ENCODE measurements at regions not wholly inside any gene's neighbourhood (a gene's known extent, or its start where the extent isn't known, plus 50 kb on each side); places are given as distances from the start of the nearest gene placed in this dataset.

DNA sequence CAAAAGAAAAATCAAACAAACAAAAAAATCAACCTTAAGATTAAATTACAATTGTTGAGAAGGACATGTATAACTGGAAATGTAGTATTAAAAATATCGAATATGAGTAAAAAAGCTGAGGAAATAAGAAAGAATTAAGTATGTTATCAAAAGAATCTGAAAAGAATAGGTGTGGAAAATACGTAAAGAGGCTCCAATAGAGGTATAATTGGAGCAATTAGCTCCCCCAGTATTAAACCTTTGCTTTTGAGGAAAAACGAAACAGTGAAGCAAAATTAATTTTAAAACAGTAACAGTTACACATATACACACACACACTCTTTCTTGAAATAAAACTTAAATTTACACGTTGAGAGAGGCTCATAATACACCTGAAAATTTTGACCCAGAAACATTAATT is 578.7 kb upstream of the ADAMTS16 start:
- POLR2A ChIA-PET, result no interaction called here
- CTCF ChIA-PET, result no interaction called here
- no peaks in the 10 kb centered on the region for H3K4me1 ChIP-seq (ENCODE audit: control insufficient read depth, insufficient read depth, low read length)
- H3K27ac ChIP-seq (ENCODE audit: extremely low read depth, low read depth, low read length), result no peak overlapping the region
- no peak overlapping the region for H3K4me3 ChIP-seq (ENCODE audit: low read depth, low read length)
- H3K36me3 ChIP-seq (ENCODE audit: control insufficient read depth in 2 of 2, insufficient read depth in 1 of 2, low read length in 2 of 2), result no peaks in the 10 kb centered on the region
- no peaks in the 10 kb centered on the region for H3K9me3 ChIP-seq (ENCODE audit: control insufficient read depth, insufficient read depth, low read depth, low read length)
- TF ChIP-seq ZNF394 (tag by site-specific recombination; IDR thresholded peaks at IDR 0.05; ENCODE audit: borderline replicate concordance) (no peak), ZBTB17 (tag by site-specific recombination; IDR thresholded peaks at IDR 0.05) (no peak), ZNF776 (tag by site-specific recombination; IDR thresholded peaks at IDR 0.05; ENCODE audit: borderline replicate concordance) (no peak), ZNF138 (tag by site-specific recombination; IDR thresholded peaks at IDR 0.05; ENCODE audit: borderline replicate concordance) (no peak), SETDB1 (IDR thresholded peaks at IDR 0.05; ENCODE audit: insufficient read length, low read length) (peak; percentile 87), ZNF707 (tag by site-specific recombination; IDR thresholded peaks at IDR 0.05) (no peak), ZNF155 (tag by site-specific recombination; IDR thresholded peaks at IDR 0.05) (no peak), ZNF133 (tag by site-specific recombination; IDR thresholded peaks at IDR 0.05) (peak; percentile 93), WT1 (tag by site-specific recombination; IDR thresholded peaks at IDR 0.05) (no peak), ZNF2 (tag by site-specific recombination; IDR thresholded peaks at IDR 0.05) (no peak)
- TF ChIP-seq, protein P1, sequence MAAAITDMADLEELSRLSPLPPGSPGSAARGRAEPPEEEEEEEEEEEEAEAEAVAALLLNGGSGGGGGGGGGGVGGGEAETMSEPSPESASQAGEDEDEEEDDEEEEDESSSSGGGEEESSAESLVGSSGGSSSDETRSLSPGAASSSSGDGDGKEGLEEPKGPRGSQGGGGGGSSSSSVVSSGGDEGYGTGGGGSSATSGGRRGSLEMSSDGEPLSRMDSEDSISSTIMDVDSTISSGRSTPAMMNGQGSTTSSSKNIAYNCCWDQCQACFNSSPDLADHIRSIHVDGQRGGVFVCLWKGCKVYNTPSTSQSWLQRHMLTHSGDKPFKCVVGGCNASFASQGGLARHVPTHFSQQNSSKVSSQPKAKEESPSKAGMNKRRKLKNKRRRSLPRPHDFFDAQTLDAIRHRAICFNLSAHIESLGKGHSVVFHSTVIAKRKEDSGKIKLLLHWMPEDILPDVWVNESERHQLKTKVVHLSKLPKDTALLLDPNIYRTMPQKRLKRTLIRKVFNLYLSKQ (tag by site-specific recombination; IDR thresholded peaks at IDR 0.05; ENCODE audit: borderline replicate concordance), result no peak
- TF ChIP-seq, protein P2, sequence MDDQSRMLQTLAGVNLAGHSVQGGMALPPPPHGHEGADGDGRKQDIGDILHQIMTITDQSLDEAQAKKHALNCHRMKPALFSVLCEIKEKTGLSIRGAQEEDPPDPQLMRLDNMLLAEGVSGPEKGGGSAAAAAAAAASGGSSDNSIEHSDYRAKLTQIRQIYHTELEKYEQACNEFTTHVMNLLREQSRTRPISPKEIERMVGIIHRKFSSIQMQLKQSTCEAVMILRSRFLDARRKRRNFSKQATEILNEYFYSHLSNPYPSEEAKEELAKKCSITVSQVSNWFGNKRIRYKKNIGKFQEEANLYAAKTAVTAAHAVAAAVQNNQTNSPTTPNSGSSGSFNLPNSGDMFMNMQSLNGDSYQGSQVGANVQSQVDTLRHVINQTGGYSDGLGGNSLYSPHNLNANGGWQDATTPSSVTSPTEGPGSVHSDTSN (CRISPR knock-in tag; IDR thresholded peaks at IDR 0.05), result no peak
- TF ChIP-seq, protein P3, sequence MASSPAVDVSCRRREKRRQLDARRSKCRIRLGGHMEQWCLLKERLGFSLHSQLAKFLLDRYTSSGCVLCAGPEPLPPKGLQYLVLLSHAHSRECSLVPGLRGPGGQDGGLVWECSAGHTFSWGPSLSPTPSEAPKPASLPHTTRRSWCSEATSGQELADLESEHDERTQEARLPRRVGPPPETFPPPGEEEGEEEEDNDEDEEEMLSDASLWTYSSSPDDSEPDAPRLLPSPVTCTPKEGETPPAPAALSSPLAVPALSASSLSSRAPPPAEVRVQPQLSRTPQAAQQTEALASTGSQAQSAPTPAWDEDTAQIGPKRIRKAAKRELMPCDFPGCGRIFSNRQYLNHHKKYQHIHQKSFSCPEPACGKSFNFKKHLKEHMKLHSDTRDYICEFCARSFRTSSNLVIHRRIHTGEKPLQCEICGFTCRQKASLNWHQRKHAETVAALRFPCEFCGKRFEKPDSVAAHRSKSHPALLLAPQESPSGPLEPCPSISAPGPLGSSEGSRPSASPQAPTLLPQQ (tag by site-specific recombination; IDR thresholded peaks at IDR 0.05), result no peak

DNA sequence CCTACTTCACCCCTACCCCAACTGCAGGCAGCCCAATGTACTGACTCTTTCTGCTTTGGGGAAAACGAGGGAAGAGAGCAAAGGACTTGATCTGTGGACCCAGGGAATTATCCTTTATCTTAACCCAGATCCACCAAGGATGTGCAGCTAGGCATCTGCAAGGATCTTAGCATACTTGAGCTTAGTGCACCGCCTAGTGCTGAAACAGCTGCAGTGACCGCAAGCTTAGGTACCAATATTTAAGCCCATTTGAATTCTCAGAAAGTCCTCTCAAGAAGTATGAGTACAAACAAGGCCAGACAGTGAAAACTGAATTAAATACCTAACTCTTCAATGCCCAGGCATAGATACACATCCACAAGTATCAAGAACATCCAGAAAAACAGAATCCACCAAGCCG is 576.7 kb upstream of the ADAMTS16 start:
- CTCF ChIA-PET, result interaction anchor here (0.7 kb wide), 1 partner anchor 793 kb away, joined by 4 read pairs; no protein-coding TSS in a partner anchor
- H3K27ac ChIP-seq (ENCODE audit: extremely low read depth, low read depth, low read length), result no peak overlapping the region

More for the DNA sequence above, 576.7 kb upstream of the ADAMTS16 start:
- Histone ChIP-seq H3K9me3 (ENCODE audit: control insufficient read depth, insufficient read depth, low read depth, low read length) (no peaks in the 10 kb centered on the region), H3K4me1 (ENCODE audit: control insufficient read depth, insufficient read depth, low read length) (no peaks in the 10 kb centered on the region), H3K4me3 (ENCODE audit: low read depth, low read length) (no peak overlapping the region), H3K36me3 (ENCODE audit: control insufficient read depth in 2 of 2, insufficient read depth in 1 of 2, low read length in 2 of 2) (no peaks in the 10 kb centered on the region)
- no peak for TF ChIP-seq ZNF585B (tag by site-specific recombination; IDR thresholded peaks at IDR 0.05)
- no peak for TF ChIP-seq ZNF561 (tag by site-specific recombination; IDR thresholded peaks at IDR 0.05; ENCODE audit: borderline replicate concordance)
- no peak for TF ChIP-seq ZNF560 (tag by site-specific recombination; IDR thresholded peaks at IDR 0.05; ENCODE audit: borderline replicate concordance)
- TF ChIP-seq ZNF654 (tag by site-specific recombination; IDR thresholded peaks at IDR 0.05; ENCODE audit: low read depth), result peak; percentile 28
- TF ChIP-seq, protein P4, sequence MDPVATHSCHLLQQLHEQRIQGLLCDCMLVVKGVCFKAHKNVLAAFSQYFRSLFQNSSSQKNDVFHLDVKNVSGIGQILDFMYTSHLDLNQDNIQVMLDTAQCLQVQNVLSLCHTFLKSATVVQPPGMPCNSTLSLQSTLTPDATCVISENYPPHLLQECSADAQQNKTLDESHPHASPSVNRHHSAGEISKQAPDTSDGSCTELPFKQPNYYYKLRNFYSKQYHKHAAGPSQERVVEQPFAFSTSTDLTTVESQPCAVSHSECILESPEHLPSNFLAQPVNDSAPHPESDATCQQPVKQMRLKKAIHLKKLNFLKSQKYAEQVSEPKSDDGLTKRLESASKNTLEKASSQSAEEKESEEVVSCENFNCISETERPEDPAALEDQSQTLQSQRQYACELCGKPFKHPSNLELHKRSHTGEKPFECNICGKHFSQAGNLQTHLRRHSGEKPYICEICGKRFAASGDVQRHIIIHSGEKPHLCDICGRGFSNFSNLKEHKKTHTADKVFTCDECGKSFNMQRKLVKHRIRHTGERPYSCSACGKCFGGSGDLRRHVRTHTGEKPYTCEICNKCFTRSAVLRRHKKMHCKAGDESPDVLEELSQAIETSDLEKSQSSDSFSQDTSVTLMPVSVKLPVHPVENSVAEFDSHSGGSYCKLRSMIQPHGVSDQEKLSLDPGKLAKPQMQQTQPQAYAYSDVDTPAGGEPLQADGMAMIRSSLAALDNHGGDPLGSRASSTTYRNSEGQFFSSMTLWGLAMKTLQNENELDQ (tag by site-specific recombination; IDR thresholded peaks at IDR 0.05; ENCODE audit: low read depth), result no peak
- no peak for TF ChIP-seq ZNF596 (tag by site-specific recombination; IDR thresholded peaks at IDR 0.05)
- TF ChIP-seq YY2 (tag by site-specific recombination; IDR thresholded peaks at IDR 0.05), result no peak
- TF ChIP-seq, protein P5, sequence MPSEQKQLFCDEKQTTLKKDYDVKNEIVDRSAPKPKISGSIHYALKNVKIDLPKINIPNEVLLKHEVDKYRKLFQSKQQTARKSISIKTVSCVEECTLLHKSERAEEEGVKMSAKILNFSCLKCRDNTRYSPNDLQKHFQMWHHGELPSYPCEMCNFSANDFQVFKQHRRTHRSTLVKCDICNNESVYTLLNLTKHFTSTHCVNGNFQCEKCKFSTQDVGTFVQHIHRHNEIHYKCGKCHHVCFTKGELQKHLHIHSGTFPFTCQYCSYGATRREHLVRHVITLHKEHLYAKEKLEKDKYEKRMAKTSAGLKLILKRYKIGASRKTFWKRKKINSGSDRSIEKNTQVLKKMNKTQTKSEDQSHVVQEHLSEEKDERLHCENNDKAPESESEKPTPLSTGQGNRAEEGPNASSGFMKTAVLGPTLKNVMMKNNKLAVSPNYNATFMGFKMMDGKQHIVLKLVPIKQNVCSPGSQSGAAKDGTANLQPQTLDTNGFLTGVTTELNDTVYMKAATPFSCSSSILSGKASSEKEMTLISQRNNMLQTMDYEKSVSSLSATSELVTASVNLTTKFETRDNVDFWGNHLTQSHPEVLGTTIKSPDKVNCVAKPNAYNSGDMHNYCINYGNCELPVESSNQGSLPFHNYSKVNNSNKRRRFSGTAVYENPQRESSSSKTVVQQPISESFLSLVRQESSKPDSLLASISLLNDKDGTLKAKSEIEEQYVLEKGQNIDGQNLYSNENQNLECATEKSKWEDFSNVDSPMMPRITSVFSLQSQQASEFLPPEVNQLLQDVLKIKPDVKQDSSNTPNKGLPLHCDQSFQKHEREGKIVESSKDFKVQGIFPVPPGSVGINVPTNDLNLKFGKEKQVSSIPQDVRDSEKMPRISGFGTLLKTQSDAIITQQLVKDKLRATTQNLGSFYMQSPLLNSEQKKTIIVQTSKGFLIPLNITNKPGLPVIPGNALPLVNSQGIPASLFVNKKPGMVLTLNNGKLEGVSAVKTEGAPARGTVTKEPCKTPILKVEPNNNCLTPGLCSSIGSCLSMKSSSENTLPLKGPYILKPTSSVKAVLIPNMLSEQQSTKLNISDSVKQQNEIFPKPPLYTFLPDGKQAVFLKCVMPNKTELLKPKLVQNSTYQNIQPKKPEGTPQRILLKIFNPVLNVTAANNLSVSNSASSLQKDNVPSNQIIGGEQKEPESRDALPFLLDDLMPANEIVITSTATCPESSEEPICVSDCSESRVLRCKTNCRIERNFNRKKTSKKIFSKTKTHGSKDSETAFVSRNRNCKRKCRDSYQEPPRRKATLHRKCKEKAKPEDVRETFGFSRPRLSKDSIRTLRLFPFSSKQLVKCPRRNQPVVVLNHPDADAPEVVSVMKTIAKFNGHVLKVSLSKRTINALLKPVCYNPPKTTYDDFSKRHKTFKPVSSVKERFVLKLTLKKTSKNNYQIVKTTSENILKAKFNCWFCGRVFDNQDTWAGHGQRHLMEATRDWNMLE (tag by site-specific recombination; conservative IDR thresholded peaks at IDR 0.05; ENCODE audit: low read depth), result no peak
- POLR2A ChIA-PET, result no interaction called here
